ENCODE measurements at regions not wholly inside any gene's neighbourhood (a gene's known extent, or its start where the extent isn't known, plus 50 kb on each side); places are given as distances from the start of the nearest gene placed in this dataset.
"Not testable (repeated sequence)": the region's sequence is repeated elsewhere in the genome, so short reads cannot be mapped to it uniquely, and the experiment has no call there.

DNA sequence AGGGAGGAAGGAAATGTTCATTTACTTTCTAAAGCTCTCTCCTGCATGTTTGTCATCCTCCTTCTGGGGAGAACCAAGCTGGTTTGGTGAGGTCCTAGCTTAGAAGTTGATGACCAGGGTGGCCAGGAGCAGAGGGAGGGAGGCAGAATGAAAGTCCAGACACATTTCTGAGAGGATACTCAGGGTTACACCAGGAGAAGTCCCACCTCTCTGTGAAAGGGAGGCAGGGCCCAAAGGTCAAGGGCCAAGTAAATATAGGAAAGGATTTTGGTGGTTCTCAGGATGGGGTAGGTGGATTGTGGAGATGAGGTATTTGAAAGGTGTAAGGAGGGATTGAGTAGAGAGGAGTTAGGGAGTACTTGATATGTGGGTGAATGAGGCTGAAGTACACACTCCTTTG lies 58.0 kb upstream of the FBXO11 start:
- DNase-seq (ENCODE audit: low read depth in 2 of 2), result no peak

DNA sequence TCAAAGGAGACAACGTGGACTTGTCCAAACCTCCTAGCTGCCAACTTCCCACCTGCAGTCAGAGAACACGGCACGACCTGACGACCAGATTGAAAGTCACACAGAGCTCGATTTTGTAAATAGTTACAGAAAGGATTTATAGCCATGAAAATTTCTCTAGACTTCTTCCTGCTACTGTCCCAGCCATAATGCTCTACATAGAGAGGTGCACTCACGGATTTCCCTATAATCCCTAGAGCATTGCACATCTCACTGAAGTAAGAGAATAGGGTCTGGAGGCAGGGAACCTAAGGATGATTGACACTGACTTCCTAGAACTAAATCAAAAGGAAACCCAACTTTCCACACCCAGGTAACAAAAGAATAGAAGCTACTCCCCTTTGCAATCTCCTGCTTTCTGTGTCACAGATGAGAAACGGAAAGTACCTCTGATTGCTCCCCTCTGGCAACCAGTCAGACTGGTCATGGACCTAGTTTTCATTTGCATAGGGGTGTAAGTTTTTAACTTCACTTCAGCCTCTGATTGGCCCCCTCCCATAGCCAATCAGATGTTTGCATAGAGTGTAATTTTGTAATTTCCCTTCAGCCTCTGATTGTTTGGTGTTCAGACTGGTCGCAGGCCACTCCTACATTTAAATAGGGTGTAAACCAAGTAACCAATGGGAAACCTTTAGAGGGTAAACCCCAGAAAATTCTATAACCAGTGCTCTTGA lies 58.6 kb upstream of the FBXO11 start:
- no peak for DNase-seq (ENCODE audit: low read depth in 2 of 2)

DNA sequence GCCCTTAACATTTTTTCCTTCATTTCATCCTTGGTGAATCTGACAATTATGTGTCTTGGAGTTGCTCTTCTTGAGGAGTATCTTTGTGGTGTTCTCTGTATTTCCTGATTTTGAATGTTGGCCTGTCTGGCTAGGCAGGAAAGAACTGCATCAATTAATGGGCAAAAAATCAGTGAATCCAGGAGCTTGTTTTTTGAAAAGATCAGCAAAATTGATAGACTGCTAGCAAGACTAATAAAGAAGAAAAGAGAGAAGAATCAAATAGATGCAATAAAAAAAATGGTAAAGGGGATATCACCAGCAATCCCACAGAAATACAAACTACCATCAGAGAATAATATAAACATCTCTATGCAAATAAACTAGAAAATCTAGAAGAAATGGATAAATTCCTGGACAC lies 70.4 kb upstream of the FBXO11 start:
- DNase-seq (ENCODE audit: low read depth in 2 of 2), result not testable (repeated sequence)

DNA sequence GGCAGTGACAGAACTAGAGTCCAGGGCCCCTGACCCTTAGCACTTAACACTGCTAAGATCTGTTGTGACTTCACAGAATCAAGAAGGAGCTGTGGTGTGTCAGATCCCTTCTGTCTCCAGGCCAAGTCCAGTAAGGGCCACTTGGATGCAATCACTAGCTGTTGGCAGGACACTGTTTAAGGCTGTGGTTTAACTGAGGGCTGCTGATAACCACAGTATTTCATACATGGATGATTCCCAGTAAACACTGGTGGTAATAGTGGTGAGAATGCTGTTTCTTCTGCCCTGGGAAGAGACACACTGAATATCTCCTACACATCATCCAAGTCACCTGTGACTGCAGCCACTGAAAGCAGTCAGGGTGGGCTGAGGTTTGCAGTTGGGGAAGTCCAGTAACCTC lies 77.7 kb upstream of the FBXO11 start:
- DNase-seq (ENCODE audit: low read depth in 2 of 2), result no peak

DNA sequence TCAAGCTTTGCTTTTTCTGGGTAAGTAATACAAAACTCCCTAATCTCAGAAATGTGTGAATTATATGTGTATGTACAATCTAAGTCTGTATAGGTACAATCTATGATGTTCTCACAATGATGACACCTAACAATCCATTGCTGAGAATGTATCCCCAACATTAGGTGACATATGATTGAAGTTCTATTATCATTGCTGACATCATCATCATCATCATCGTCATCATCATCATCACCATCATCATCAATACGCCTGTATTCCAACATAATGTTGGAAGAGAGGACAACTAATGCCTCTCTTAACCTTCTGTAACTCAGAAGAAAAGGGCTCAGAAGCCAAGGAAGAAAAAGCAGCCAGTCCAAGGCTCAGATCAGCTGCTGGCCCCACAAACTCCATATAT lies 84.2 kb upstream of the FBXO11 start:
- DNase-seq (ENCODE audit: low read depth in 2 of 2), result no peak

DNA sequence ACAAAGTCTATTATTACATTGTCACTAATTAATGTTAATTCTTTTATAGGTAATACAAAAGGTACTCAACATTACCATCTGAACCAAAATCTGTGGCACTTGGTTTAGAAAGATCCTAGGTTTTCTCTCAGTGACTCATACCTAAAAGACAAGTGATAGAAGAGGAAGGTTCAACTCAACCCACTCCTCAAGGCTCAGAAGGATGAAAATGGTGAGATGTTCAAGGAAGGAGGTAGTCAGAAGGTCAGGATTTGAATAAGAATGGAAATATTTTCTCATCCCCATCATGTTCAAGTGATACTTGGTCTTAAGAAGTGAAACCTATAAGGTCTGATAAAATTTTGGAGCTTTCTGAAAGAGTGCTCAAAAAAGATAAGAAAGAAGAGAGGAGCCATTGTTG lies 86.4 kb upstream of the FBXO11 start:
- DNase-seq (ENCODE audit: low read depth in 2 of 2), result no peak

DNA sequence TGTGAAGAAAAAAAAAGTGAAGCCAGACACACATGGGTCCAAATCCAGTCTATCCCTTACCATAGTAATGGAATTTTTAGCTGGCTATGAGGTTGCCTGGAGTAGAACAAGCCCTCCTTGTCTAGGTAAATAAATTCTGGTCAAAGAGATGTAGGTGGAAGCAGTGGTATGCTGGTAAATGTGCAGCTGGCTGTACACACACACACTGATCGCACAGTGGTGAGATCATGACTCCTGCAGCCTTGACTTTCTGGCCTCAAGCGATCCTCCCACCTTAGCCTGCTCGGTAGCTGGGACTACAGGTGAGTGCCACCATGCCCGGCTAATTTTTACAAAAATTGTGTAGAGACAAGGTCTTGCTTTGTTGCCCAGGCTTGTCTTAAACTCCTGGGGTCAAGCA lies 90.5 kb upstream of the FBXO11 start:
- DNase-seq (ENCODE audit: low read depth in 2 of 2), result no peak

DNA sequence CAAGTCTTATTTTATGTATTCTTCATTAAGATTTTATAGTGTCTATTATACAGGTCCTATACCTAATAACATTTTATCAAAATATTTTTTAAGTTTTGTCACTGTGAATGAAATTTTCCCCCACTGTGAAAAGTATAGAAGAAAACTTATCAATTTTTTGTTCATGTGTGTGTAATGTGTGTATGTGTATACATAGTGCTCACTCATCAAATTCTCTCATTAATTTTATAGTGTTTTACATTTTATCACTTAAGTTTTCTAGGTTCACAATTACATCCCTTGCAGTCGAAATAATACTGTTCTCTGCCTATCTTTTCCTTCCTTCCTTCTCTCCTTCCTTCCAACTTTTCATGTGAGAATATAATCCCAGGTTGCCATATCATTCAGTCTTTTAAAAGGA lies 93.2 kb upstream of the FBXO11 start:
- no peak for DNase-seq (ENCODE audit: low read depth in 2 of 2)

DNA sequence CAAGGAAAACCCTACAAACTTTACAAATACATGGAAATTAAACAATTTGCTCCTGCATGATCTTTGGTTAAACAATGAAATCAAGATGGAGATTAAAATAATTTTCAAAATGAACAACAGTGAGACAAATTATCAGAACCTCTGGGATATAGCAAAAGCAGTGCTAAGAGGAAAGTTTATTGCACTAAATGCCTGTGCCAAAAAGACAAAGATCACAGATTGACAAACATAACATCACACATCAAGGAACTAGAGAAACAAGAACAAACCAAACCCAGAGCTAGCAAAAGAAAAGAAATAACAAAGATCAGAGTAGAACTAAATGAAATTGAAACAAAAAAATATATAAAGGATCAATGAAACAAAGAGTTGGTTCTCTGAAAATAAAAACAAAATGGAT lies 95.2 kb upstream of the FBXO11 start:
- DNase-seq (ENCODE audit: low read depth in 2 of 2), result no peak

DNA sequence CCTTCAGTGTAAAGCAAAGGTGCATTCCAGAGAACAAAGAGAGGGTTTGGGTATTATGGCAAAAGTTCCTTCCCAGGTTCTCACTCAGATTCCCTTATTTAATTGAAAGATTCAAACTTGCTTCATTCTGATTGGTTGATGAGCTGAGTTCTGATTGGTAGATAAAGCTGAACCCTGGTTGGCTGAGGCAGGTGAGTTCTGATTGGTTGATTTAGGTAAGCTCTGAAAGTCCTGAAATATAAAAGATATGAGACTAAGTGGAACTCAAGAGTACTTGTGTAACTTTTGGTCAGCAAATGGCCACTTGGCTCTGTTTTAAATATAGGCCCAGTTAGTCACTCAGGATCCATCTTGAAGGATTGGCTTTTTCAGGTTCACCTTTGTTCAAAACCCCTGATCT lies 99.8 kb upstream of the FBXO11 start:
- DNase-seq (ENCODE audit: low read depth in 2 of 2), result no peak

DNA sequence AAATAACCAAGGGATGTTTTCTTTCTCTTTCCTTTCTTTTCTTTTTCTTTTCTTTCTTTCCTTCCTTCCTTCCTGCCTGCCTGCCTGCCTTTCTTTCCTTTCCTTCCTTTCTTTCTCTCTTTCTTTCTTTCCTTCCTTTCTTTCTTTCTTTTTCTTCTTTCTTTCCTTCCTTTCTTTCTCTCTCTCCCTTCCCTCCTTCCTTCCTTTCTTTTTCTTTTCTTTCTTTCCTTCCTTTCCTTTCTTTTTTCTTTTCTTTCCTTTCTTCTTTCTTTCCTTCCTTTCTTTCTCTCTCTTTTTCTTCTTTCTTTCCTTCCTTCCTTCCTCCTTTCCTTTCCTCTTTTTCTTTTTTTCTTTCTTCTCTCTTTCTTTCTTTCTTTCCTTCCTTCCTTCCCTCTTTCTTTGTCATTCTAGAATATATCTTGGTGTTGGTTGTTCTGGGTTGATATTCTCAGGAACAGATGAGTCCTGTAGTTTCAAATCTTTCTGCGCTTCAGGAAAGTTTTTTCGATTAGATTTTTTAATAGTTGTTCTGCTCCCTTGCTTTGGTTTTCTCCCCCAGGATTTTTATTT lies 101.5 kb upstream of the FBXO11 start:
- DNase-seq (ENCODE audit: low read depth in 2 of 2), result no peak

DNA sequence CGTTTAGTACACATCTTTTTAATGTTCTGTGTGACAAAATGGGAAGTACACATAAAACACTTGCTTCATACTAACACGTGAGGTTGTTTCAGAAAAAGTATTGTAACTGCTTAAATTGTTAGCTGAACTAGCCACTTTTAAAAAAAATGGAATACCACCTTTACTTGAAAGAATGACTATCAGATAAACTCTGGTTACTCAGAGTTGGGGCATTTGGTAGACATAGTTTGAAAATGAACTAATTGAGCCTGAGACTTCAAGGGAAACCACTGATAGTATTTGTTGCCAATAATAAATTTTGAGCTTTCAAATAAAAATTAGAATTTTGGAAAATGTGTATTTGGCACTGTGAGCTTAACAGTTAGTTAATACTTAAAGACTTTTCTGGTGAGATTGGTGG lies 103.0 kb upstream of the FBXO11 start:
- DNase-seq (ENCODE audit: low read depth in 2 of 2), result no peak

DNA sequence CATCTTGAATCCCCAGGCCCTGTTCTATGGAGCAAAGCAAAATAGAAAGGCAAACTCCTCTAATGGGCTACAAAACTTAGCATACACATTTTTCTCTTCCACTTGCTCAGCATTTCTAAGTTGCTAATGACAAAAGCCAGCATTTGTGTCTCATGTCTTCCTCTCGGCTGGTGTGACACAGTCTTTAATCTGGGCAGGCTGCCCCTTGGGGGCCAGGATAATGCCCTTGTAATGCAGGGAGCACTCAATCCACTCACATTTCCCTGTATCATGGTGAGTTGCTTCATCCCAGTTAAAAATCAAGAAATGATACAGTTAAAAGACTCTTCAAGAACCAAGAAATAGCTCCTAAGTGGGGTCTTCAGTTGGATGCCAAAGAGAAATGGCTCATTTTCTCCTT lies 109.1 kb upstream of the FBXO11 start:
- DNase-seq (ENCODE audit: low read depth in 2 of 2), result no peak

DNA sequence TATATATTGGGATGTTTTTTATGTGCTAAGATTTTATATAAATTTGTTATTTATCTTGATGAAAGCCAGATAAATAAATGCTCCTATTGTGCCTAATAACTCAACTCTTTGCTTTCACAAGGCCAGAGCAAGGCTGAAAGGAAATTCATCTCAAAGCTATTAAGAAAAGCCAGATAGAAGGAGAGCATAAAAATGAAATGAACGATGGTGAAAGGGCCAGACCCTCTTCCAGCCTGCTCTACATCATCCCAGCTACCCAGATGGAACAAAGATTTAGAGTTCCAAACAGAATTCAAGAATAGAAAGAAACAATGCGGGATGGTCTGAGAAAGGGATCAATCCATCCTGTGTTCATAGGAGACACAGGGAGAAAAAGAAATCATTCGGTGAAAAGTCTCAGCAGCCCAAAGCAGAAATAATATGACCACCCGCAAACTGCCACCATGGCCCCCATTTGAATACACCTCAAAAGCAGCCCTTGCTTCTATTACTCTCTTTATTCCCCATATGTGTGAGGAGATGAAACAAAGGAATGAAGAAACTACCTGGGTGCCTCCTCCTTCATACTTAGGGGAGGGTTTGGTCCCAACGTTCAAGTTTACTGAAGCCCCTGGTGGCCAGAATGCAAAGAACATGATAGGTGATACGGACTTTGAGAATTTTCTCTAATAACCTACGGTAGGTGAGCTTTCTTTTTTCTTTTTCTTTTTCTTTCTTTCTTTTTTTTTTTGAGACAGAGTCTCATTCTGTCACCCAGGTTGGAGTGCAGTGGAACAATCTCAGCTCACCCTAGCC lies 110.1 kb upstream of the FBXO11 start:
- DNase-seq (ENCODE audit: low read depth in 2 of 2), result no peak

DNA sequence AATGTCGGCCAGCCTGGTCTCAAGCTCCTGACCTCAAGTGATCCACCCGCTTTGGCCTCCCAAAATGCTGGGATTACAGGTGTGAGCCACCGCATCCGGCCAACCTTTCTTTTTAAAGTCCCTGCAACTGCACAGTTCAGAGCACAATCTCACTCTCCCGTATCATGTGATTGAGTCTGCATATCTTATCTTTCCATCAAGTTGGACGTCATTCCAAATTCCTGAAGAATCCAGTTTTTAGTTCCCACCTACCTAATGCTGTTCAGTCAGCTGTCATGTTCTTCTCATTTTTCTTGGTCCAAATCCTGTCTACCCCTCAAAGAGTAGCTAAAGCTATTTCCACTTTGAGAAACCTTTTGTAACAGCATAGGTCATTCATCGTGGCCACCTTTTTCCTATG lies 110.8 kb upstream of the FBXO11 start:
- no peak for DNase-seq (ENCODE audit: low read depth in 2 of 2)

DNA sequence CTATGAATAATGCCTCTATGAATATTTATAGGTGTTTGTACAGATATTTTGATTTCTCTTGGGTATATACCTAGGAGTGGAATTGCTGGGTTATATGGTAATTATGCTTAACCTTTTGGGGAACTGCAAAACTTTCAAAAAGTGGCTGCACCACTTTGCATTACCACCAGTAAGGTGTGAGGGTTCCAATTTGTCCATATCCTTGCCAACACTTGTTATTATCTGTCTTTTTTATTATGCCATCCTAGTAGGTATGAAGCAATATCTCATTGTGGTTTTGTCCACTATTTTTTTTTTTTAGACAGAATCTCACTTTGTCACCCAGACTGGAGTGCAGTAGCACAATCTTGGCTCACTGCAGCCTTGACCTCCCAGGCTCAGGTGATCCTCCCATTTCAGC lies 112.2 kb upstream of the FBXO11 start:
- no peak for DNase-seq (ENCODE audit: low read depth in 2 of 2)

DNA sequence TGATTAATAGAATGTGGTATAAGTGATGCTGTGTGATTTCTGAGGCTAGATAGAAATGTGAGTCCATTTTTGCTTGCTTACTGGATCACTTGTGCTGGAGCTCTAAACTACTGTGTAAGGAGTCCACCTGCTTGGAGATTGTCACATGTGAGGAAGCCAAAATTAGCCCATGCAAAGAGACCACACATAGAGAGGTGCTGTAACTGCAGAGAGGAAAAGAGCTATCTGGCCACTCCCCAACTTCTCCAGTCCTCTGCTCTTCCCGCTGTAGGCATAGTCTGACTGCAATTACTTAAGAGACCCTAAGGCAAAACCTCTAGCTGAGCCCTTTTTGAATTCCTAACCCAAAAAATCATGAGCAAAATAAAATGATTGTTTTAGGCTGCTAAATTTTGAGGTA lies 120.6 kb upstream of the FBXO11 start:
- DNase-seq (ENCODE audit: low read depth in 2 of 2), result no peak

DNA sequence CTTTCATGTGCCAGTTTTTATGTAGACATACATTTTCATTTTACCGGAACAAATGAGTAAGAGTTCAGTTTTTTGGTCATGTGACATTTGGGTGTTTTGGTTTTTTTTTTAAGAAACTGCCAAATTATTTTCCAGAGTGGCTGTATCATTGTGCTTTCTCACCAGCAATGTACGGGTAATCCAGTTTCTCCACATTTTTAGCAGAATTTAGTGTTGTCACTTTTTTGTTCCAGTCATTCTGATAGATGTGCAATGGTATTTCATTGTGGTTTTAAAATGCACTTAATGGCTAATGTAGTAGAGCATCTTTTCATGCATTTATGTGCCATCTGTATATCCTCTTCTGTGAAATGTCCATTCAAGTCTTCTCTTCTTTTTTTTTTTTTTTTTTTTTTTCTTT lies 126.5 kb upstream of the FBXO11 start:
- DNase-seq (ENCODE audit: low read depth in 2 of 2), result no peak

DNA sequence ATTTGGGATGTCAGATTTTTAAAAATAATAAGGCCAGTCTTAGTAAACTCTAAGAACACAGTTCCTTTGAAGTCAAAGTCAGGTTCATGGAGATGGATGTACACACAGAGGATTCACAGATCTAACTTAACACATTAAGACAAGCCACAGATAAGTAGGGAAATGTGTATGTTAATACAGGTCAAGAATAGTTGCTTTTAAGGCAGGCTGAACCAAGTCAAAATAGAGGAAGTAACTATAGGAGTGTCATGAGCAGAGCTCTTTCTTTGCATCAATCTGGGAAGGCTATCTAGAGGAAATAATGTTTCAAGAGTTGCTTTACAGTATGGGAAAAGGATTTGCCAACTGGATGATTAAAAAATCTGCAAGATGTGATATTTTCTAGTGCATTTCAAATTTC lies 128.0 kb upstream of the FBXO11 start:
- DNase-seq (ENCODE audit: low read depth in 2 of 2), result no peak

DNA sequence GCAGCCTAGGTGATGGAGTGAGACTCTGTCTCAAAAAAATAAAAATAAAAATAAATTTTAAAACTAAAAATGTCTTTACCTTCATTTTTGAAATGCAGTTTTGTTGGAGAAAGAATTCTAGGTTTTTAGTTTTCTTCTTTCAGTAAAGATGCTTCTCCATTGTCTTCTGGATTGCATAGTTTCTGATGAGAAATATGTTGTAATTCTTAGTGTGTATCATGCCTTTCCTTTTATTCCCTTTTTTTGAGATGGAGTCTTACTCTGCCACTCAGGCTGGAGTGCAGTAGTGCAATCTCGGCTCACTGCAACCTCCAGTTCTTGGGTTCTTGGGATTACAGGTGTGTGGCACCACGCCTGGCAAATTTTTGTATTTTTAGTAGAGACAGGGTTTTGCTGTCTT lies 130.0 kb upstream of the FBXO11 start:
- DNase-seq (ENCODE audit: low read depth in 2 of 2), result no peak

DNA sequence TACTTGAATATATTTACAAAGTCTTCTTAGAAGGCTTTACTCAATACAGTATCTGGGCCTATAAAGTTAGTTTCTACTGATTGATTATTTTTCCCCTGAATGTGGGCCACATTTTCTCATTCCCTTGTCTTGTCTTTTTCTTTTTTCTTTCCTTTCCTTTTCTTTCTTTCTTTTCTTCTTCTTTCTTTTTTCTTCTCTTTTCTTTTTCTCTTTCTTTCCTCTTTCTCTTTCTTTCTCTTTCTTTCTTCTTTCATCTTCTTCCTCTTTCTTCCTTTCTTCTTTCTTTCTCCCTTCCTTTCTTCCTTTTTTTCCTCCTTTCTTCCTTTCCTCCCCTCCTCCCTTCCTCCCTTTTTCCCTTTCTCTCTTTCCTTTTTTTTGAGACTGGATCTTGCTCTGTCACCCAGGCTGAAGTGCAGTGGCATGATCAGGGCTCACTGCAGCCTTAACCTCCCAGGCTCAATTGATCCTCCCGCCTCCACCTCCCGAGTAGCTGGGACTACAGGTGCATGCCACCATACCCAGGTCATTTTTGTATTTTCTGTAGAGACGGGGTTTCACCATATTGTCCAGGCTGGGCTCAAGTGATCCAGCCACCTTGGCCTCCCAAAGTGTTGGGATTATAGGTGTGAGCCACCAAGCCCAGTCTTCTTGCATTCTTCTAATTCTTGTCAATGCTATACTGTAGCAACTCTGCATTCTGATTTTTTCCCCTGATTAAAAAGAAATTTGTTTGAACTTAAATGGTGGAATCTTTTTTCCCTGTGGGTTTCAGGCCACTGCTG lies 133.1 kb upstream of the FBXO11 start:
- DNase-seq (ENCODE audit: low read depth in 2 of 2), result no peak

DNA sequence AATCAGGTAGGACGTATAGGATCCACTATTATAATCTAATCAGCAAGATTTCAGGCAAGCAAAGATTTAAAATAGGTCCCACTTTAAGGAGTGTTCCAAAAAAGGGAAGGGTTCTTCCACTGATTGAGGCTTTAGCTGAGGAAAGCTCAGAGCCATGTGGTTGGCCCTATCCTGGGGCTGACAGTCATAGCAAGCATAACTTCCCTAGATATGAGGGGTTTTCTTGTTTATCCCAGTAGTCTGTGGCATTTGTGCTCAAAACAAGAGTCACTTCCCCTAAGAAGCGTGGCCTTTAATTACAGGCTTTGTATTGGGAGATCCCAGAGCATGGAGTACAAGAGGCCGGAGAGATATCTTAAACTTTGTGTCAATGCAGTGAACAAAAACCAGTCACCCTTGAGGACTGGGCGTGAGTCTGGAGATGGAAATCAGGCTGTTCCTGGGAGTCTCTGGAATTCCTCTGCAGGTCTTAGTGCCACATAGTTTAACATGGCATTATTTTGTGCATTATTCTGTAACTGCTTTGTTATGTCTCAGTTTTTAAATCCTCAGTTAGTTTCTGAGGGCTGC lies 136.9 kb upstream of the FBXO11 start:
- DNase-seq (ENCODE audit: low read depth in 2 of 2), result no peak

Data from stimulated activated CD4-positive, alpha-beta T cell treated with anti-CD3 and anti-CD28 coated beads, Interleukin-1b, Interleukin-23, amount 100 ng/mL, for 4 hours (primary cell).